GM12878 (cell line): ENCODE measurements at regions not wholly inside any gene's neighbourhood (a gene's known extent, or its start where the extent isn't known, plus 50 kb on each side); places are given as distances from the start of the nearest gene placed in this dataset.

Experiments used
- ATAC-seq: fragments of 200-7000 bp; cut with Tn5 transposase; 3 replicates; pipeline ENCODE4 v1.9.1; 2020; ENCODE audit warnings: mild to moderate bottlenecking, moderate library complexity
- BruUV-seq: library from RNA; stranded (reverse); fragments of 400-500 nt; replicated peaks from 2 replicates; lab custom pipeline; 2021; lab: Mats Ljungman, UMichigan
- CTCF ChIA-PET: fragments of 300-600 bp; sonication (Branson Sonifier 250); formaldehyde crosslinking; extraction: SDS; loops from one replicate; lab custom pipeline; 2021; ENCODE audit warnings: inconsistent platforms; lab: Yijun Ruan, JAX
- POLR2A ChIA-PET: fragments of 350-600 bp; formaldehyde crosslinking; extraction: SDS; loops from one replicate; lab custom pipeline; 2021; ENCODE audit warnings: inconsistent platforms; lab: Charles Lee
- RAD21 ChIA-PET: fragments of 300-600 bp; sonication (Branson Sonifier 250); formaldehyde crosslinking; loops from one replicate; lab custom pipeline; 2023; ENCODE audit warnings: antibody characterized with exemption; ENCODE audit not compliant: unreplicated experiment; lab: Charles Lee
- SMC1A ChIA-PET: fragments of 300-600 bp; sonication (Branson Sonifier 250); formaldehyde crosslinking; loops from one replicate; lab custom pipeline; 2023; ENCODE audit not compliant: unreplicated experiment, uncharacterized antibody; lab: Charles Lee
- DNase-seq: peaks from one replicate; pipeline ENCODE4 v3.0.0-alpha.2; 2011; ENCODE audit warnings: low read depth, low spot score
- FAIRE-seq: peaks from 3 replicates; lab custom pipeline; 2011; peaks lifted over from hg19 to GRCh38; lab: Jason Lieb, UNC
- H2AFZ ChIP-seq: 2 replicates; pipeline ENCODE4 v1.6.0; 2011; ENCODE audit warnings: low read depth, low read length, control low read depth; ENCODE audit not compliant: control insufficient read depth
- H3K27ac ChIP-seq: 2 replicates; pipeline ENCODE4 v1.5.1; 2011; ENCODE audit warnings: control low read depth; ENCODE audit not compliant: control insufficient read depth, insufficient read depth
- H3K27me3 ChIP-seq, 2 experiments: replicated peaks in 1 of 2; 2 replicates each; pipeline versions ENCODE4 v1.6.0 to v1.6.1; 2011; ENCODE audit warnings: low read length in 1 of 2; ENCODE audit not compliant: control insufficient read depth in 2 of 2, insufficient read depth in 2 of 2
- H3K36me3 ChIP-seq, 2 experiments: 2 replicates each; pipeline ENCODE4 v1.5.1; 2011; ENCODE audit warnings: low read length in 1 of 2; ENCODE audit not compliant: control insufficient read depth in 2 of 2, insufficient read depth in 2 of 2
- H3K4me1 ChIP-seq: 2 replicates; pipeline ENCODE4 v1.6.1; 2011; ENCODE audit warnings: mild to moderate bottlenecking, low read length, moderate library complexity, mixed read lengths; ENCODE audit not compliant: control insufficient read depth, insufficient read depth
- H3K4me2 ChIP-seq: 2 replicates; pipeline ENCODE4 v1.6.0; 2011; ENCODE audit warnings: control low read depth; ENCODE audit not compliant: control insufficient read depth, insufficient read depth
- H3K4me3 ChIP-seq: fragments of 200-600 bp; sonication (generic); 2 replicates; pipeline ENCODE4 v1.5.1; 2016
- H3K79me2 ChIP-seq: 2 replicates; pipeline ENCODE4 v1.6.0; 2011; ENCODE audit warnings: low read length; ENCODE audit not compliant: control insufficient read depth, insufficient read depth
- H3K9ac ChIP-seq: 2 replicates; pipeline ENCODE4 v1.8.0; 2011; ENCODE audit warnings: low read length, control low read depth, mixed read lengths; ENCODE audit not compliant: control insufficient read depth, insufficient read depth
- H3K9me3 ChIP-seq: replicated peaks from 3 replicates; pipeline ENCODE4 v1.5.1; 2011; ENCODE audit warnings: mild to moderate bottlenecking, low read length; ENCODE audit not compliant: control insufficient read depth, insufficient read depth
- H4K20me1 ChIP-seq: 2 replicates; pipeline ENCODE4 v1.6.0; 2011; ENCODE audit not compliant: control insufficient read depth, insufficient read depth
- BACH1 ChIP-seq: fragments of 450-650 bp; IDR thresholded peaks from 2 replicates; pipeline ENCODE4 v1.6.1; 2017; ENCODE audit warnings: mild to moderate bottlenecking, borderline replicate concordance
- BCL11A ChIP-seq: IDR thresholded peaks from 2 replicates; pipeline ENCODE4 v1.6.1; 2011; ENCODE audit warnings: low read depth, low read length
- HDGF ChIP-seq: fragments of 450-650 bp; IDR thresholded peaks from 2 replicates; pipeline ENCODE4 v1.6.1; 2016; ENCODE audit warnings: antibody characterized with exemption
- IRF5 ChIP-seq: fragments of 450-650 bp; IDR thresholded peaks from 2 replicates; pipeline ENCODE4 v1.6.1; 2017; ENCODE audit warnings: borderline replicate concordance
- JUNB ChIP-seq: IDR thresholded peaks from 2 replicates; pipeline ENCODE4 v1.6.1; 2016; ENCODE audit warnings: antibody characterized with exemption, mild to moderate bottlenecking
- JUND ChIP-seq: IDR thresholded peaks from 2 replicates; pipeline ENCODE4 v1.6.1; 2012; ENCODE audit warnings: low read depth, mild to moderate bottlenecking, low read length, improper control_type of control experiment, moderate library complexity
- POLR2AphosphoS2 ChIP-seq: IDR thresholded peaks from 2 replicates; pipeline ENCODE4 v1.6.1; 2011; ENCODE audit warnings: low read depth, mild to moderate bottlenecking, low read length, improper control_type of control experiment, moderate library complexity
- SMC3 ChIP-seq: IDR thresholded peaks from 2 replicates; pipeline ENCODE4 v1.6.1; 2011; ENCODE audit warnings: low read length, improper control_type of control experiment, borderline replicate concordance
- SP1 ChIP-seq: IDR thresholded peaks from one replicate; pipeline ENCODE4 v1.6.1; 2011; ENCODE audit warnings: low read depth, low read length
- SPI1 ChIP-seq: IDR thresholded peaks from 2 replicates; pipeline ENCODE4 v1.6.1; 2011; ENCODE audit warnings: low read depth, mild to moderate bottlenecking, low read length, moderate library complexity, borderline replicate concordance; ENCODE audit not compliant: insufficient read depth
- SRF ChIP-seq, 2 experiments: IDR thresholded peaks; 2 replicates each; pipeline ENCODE4 v1.6.1; 2011; ENCODE audit warnings: low read depth in 2 of 2, low read length in 2 of 2, mild to moderate bottlenecking in 1 of 2, moderate library complexity in 1 of 2
- TCF7 ChIP-seq: IDR thresholded peaks from 2 replicates; pipeline ENCODE4 v1.6.1; 2014; ENCODE audit warnings: antibody characterized with exemption, borderline replicate concordance
- ZNF622 ChIP-seq: fragments of 450-650 bp; IDR thresholded peaks from 2 replicates; pipeline ENCODE4 v1.6.1; 2017; ENCODE audit warnings: mild to moderate bottlenecking, inconsistent platforms
- ZSCAN29 ChIP-seq: fragments of 450-650 bp; IDR thresholded peaks from 2 replicates; pipeline ENCODE4 v1.6.1; 2017; ENCODE audit warnings: mild to moderate bottlenecking, moderate library complexity
- WGBS: methylation state at CpG from one replicate; pipeline ENCODE4 v1.1.6; 2016; ENCODE audit warnings: low lambda C conversion rate; ENCODE audit not compliant: insufficient replicate concordance, insufficient coverage; ENCODE audit errors: missing lambda C conversion rate; 5-methylcytosine and 5-hydroxymethylcytosine counted together
- in situ Hi-C: fragments of 300-500 bp; cut with MboI; formaldehyde crosslinking; loops from 9 replicates; pipeline ENCODE4 v1.14.3; 2018; ENCODE audit warnings: mixed read lengths
- intact Hi-C: fragments of 100-400 bp; cut with micrococcal nuclease; formaldehyde crosslinking; loops from one replicate; pipeline ENCODE4 v1.14.2; 2022; ENCODE audit not compliant: unreplicated experiment
- TF ChIP-seq, protein P1 (sequence below): fragments of 450-650 bp; IDR thresholded peaks from 2 replicates; pipeline ENCODE4 v1.6.1; 2014; ENCODE audit warnings: mild to moderate bottlenecking

GRCh38 chr3:118577055-118577777 lies 457.4 kb downstream of the IGSF11 start:
- Histone ChIP-seq H3K9me3 (peaks cover under 1% of the 10 kb centered on the region; the same call in 2 of the 3 replicates), H3K4me2 (no peak overlapping the region), H3K9ac (no peak overlapping the region), H4K20me1 (no peaks in the 10 kb centered on the region), H3K27me3 (no peaks in the 10 kb centered on the region), H3K79me2 (no peaks in the 10 kb centered on the region), H2AFZ (no peak overlapping the region), H3K4me1 (no peaks in the 10 kb centered on the region), H3K36me3 (peaks cover 0 to 4% of the 10 kb centered on the region in 2 experiments; a peak in 1 of 4 replicates), H3K4me3 (no peak overlapping the region), H3K27ac (no peak overlapping the region)
- ChIA-PET SMC1A (interaction anchor here (0.6 to 1.7 kb wide), 6 partner anchors 13 to 548 kb away, joined by 3 to 4 read pairs (median 3); no protein-coding TSS in a partner anchor), POLR2A (no interaction called here), CTCF (interaction anchor here (1.8 kb wide), 1 partner anchor 52 kb away, joined by 5 read pairs; no protein-coding TSS in a partner anchor), RAD21 (interaction anchor here (1.1 kb wide), 1 partner anchor 51 kb away, joined by 3 read pairs; no protein-coding TSS in a partner anchor)
- no peak for ATAC-seq
- intact Hi-C loops (no loop called here), in situ Hi-C loops (no loop called here)
- BruUV-seq = no TSS peak
- TF ChIP-seq ZSCAN29 (peak; percentile 87), JUND (no peak)
- DNase-seq = no peak
- WGBS = 39% methylated on average over 3 of the region's 3 CpGs
- FAIRE-seq = no peak

GRCh38 chr3:118578559-118578958 lies 456.1 kb downstream of the IGSF11 start:
- no peak overlapping the region for H3K27ac ChIP-seq
- ChIA-PET POLR2A (no interaction called here), CTCF (interaction anchor here (0.7 to 1.8 kb wide), 3 partner anchors 13 to 238 kb away, joined by 3 to 5 read pairs (median 3); no protein-coding TSS in a partner anchor), SMC1A (interaction anchor here (0.8 to 1.7 kb wide), 4 partner anchors 19 to 238 kb away, joined by 3 to 4 read pairs (median 4); no protein-coding TSS in a partner anchor), RAD21 (no interaction called here)
- no peaks in the 10 kb centered on the region for H3K79me2 ChIP-seq
- H2AFZ ChIP-seq = no peak overlapping the region
- 40% methylated on average over 6 of the region's 6 CpGs for WGBS
- H3K9ac ChIP-seq = no peak overlapping the region
- H3K9me3 ChIP-seq = no peaks in the 10 kb centered on the region
- no peak overlapping the region for H3K4me3 ChIP-seq
- H3K4me2 ChIP-seq = no peak overlapping the region
- intact Hi-C loops = no loop called here
- BruUV-seq = no TSS peak
- FAIRE-seq (no peak), DNase-seq (no peak), ATAC-seq (no peak)
- H4K20me1 ChIP-seq = no peaks in the 10 kb centered on the region
- no peaks in the 10 kb centered on the region for H3K4me1 ChIP-seq
- H3K27me3 ChIP-seq = no peaks in the 10 kb centered on the region
- in situ Hi-C loops = no loop called here
- no peaks in the 10 kb centered on the region for H3K36me3 ChIP-seq
- TF ChIP-seq SRF (IDR thresholded peaks at IDR 0.05; ENCODE audit: low read depth in 2 of 2, low read length in 2 of 2) = no peak
- TF ChIP-seq IRF5 = no peak
- no peak for TF ChIP-seq JUNB
- no peak for TF ChIP-seq SMC3
- TF ChIP-seq HDGF = no peak
- no peak for TF ChIP-seq SPI1
- TF ChIP-seq POLR2AphosphoS2 = no peak
- no peak for TF ChIP-seq BACH1
- no peak for TF ChIP-seq ZNF622
- TF ChIP-seq BCL11A = no peak
- TF ChIP-seq SP1 = no peak
- TF ChIP-seq, protein P1, sequence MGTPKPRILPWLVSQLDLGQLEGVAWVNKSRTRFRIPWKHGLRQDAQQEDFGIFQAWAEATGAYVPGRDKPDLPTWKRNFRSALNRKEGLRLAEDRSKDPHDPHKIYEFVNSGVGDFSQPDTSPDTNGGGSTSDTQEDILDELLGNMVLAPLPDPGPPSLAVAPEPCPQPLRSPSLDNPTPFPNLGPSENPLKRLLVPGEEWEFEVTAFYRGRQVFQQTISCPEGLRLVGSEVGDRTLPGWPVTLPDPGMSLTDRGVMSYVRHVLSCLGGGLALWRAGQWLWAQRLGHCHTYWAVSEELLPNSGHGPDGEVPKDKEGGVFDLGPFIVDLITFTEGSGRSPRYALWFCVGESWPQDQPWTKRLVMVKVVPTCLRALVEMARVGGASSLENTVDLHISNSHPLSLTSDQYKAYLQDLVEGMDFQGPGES = no peak
- no peak for TF ChIP-seq TCF7
